Activated CD8-positive, alpha-beta memory T cell treated with anti-CD3 and anti-CD28 coated beads, Interleukin-2, amount 50 U/mL, for 4 hours (primary cell): ENCODE measurements at regions not wholly inside any gene's neighbourhood (a gene's known extent, or its start where the extent isn't known, plus 50 kb on each side); places are given as distances from the start of the nearest gene placed in this dataset.

Experiments used
- DNase-seq: peaks from one replicate; pipeline ENCODE4 v3.0.0-alpha.2; 2020

- DNase-seq = no peak
These were observed 428.5 kb downstream of the IRS2 start for GRCh38 chr13:109357751-109358471.

DNA sequence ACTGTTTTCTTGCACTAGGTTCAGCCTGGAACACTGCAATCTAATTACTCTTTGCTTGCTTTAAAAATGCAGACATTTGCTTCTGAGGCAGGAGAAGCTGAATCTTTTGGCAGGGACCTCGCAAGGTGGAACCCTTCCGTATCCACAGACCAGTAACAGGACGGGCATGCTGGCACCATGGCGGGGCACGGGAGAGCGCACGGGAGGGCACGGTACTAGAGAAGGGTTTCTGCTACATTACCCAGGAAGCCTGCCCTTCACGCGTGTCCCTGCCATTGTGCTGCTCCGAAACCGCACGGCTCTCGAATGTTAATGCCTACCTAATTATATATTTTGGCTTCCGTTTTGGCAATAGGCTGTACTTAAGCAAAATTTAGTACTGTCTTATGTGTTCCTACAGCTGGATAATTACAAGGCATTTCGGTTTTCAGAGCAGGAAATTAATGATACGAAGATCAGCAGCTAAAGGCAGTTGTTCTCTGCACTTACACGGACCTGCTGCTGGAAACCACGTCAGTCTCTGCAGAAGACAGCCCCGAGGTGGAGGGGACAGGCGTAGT, 430.4 kb downstream of the IRS2 start:
- DNase-seq = no peak

DNA sequence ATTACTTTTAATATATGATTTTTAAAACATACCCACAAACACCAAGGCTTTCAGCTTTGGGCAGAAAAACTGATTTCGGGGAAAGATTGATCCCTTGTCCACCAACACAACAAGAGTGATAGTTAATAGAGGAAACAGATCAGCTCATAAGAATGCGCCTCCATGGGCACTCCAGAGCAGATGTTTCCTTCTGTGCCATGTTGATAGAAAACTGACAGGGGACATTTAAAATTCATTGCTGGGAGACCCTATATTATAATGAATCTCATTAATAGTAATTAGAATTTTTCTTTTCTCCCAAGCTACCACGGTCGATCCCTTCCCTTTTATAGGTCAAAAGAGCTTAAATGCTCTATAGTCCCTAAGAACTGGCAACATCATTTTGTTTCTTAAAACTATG, 431.2 kb downstream of the IRS2 start:
- DNase-seq = no peak

DNA sequence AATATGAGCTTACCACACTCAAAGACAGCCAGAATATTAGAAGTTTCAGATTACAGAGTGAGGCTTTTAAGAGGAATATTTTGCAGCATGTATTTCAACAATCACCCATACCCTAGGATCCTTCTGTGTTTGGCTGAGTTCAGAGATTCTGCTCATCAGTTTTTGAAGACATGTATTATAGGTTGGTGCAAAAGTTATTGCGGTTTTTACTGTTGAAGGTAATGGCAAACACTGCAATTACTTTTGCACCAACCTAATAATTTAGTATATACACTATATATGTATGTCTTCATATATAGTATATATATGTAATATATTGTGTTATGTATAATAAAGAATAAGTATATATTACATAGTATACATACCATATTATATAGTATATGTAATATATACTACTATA, 435.1 kb downstream of the IRS2 start:
- no peak for DNase-seq

DNA sequence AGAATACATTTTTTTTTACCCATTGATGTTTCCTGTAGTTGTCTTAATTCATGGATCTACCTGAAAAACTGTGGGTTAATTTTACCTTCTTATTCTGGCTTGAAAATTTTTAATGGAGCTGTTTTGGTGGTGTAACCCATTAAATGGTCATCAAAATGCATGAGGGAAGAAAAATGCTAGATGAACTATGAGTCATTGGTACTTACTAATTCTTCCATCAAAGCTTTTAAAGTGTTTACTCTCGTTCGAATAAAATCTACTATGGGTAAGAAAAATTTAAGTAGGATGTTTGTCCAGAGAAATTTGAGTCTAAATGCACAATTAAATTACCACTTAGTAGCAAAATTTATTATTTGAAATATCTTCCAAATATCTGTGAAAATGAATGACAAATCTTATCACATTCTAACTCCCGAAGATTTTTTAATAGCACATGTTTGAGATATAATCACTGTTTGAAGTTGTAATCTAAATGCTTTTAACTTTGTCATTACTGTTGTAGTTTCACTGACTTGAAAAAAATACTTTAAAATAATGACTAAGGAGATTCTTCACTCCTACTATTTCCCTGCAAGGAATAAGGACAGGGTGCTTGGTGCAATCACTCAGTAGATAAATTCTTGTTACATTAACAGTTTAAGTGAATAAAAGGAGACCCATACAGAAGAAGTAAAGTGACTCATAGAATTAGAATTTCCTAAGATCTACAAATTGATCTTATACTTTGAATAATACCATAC, 437.7 kb downstream of the IRS2 start:
- no peak for DNase-seq

DNA sequence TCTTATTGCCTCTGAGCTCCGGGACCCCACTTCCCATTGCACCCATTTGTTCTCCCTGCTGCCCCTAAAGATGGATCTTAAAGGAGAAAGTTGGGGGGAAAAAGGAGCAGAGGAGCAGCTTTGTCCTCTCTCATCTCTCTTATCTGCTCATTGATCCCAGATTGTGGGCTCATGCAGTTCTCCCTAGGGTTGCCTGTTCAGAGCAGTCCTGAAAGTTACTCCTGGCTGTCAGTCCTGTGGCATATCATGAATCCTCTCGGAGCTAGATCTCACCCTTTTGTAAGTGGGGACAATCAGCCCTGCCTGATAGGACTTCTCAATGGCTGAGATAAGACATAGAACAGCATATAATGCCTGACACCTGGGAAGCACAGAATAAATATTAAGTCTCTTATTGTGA, 440.3 kb downstream of the IRS2 start:
- no peak for DNase-seq

DNA sequence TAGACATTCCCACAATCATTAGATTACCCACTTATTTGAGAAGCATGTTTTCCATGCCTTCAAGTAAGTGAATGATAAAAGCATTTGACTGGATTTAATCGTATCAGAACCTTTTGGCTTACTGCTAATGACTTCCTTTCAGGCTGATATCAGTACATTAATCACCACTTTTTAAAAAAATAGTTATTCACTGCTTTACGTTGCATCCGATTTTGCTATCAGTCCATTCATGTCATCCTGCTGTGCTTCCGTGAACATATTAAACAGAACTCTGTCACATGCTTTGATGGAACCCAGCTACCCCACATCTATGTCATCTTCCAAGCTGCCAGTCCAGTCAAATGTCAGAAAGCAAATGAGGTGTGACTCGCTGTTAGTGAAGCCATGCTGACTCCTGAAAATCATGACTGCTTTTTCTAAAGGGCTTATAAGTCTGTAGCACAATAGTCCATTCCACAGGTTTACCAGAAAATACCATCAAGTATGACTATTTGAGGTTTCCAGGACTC, 440.9 kb downstream of the IRS2 start:
- DNase-seq = no peak

DNA sequence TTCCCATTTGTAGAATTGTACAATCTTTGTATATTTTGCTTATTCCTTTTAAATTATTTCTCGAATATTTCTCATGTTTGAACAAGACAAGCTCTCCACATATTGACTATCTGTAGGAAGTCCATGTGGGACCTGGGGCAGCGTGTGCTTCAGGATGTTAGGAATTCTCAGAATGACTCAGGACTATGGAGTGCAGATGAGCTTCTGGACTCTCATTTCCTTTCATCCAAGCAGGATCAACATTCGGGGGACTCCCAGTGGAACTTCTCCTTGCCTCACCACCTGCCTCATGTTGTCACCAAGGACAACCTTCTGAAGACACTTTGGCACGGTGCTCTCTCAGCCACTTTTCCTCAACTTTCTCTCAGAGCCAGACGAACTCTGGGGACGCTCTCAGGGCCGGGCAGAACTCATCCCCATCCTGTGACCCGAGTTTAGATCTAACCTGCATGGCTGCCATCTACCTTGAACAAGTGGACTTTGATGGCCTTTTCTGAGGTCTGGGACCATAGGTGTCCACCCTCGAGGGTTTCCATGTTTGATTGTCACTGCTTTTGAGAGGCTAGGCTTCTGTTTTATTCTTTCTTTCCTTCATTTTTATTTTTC, 441.7 kb downstream of the IRS2 start:
- no peak for DNase-seq

GRCh38 chr13:109336730-109337129, 449.7 kb downstream of the IRS2 start:
- no peak for DNase-seq

GRCh38 chr13:109333893-109334651, 452.3 kb downstream of the IRS2 start:
- DNase-seq = no peak

- no peak for DNase-seq
These were observed 453.6 kb downstream of the IRS2 start for GRCh38 chr13:109332506-109333499.

- no peak for DNase-seq
These were observed 454.5 kb downstream of the IRS2 start for GRCh38 chr13:109331898-109332297.

DNA sequence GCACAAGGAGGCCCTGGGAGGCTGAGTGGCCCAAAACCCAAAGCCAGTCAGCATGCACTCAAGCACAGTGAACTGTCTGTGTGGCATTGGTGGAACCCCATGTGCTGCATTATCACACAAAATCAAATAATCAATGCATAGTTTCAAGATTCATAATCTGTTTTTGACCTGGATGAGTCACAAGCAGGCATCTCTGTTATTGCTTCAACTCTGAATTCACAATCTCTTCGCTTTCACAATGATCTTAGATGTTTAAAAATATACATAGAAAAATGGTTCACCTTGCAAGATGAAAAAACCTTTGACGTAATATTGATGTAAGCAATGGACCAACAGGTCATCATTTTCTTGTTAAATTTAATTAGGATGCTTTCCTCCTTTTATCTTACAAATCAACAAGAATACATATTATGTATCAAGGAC, 455.4 kb downstream of the IRS2 start:
- DNase-seq = no peak

- no peak for DNase-seq
These were observed 456.3 kb downstream of the IRS2 start for GRCh38 chr13:109330123-109330522.

DNA sequence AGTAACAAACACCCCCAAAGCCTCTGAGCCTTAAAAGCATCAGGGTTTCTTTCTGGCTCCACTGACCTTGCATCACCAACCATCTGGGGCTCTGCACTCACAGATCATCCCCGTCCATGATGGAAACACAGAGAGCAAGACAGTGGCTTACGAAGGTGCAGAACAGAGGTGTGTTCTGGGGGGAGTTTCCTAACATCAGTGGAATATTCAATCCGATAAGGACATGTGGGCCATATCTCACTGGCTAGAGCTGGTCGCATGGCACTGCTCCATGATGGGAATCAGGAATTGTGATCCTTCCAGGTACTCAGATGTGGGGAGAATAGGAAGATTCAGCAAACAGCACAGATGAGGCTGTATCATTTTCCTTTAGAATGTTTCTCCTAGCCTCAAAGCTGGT, 457.2 kb downstream of the IRS2 start:
- DNase-seq = no peak

- DNase-seq = no peak
These were observed 459.8 kb downstream of the IRS2 start for GRCh38 chr13:109326601-109327000.

DNA sequence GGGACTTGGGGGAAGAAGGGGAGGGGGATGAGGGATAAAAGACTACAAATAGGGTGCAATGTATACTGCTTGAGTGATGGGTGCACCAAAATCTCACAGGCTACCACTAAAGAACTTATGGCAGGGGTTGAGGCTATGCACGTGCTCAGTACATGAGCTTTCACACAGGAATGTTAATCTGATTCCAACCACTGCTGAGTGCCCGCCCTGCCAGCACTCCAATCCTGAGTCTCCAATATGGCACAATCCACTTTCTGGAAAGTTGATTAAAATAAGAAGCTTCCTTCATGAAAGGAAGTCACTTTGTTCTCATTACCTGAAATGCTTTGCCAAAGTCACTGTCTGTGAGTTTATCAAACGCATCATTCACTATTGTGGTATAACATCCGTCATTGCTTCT, 463.0 kb downstream of the IRS2 start:
- DNase-seq = no peak

- no peak for DNase-seq
These were observed 467.3 kb downstream of the IRS2 start for GRCh38 chr13:109318945-109319590.

GRCh38 chr13:109315481-109315880, 470.9 kb downstream of the IRS2 start:
- DNase-seq = no peak

- no peak for DNase-seq
These were observed 472.3 kb downstream of the IRS2 start for GRCh38 chr13:109314101-109314500.

- no peak for DNase-seq
These were observed 474.0 kb downstream of the IRS2 start for GRCh38 chr13:109312399-109312798.
